Non-pigmented ciliary epithelial cell (primary cell): ENCODE measurements at regions not wholly inside any gene's neighbourhood (a gene's known extent, or its start where the extent isn't known, plus 50 kb on each side); places are given as distances from the start of the nearest gene placed in this dataset.
"Not testable (repeated sequence)": the region's sequence is repeated elsewhere in the genome, so short reads cannot be mapped to it uniquely, and the experiment has no call there.

Experiments used
- DNase-seq: peaks from one replicate; pipeline ENCODE4 v3.0.0-alpha.2; 2010; ENCODE audit warnings: low read depth

- no peak for DNase-seq
These were observed 427.0 kb upstream of the SPTLC3 start for GRCh38 chr20:12581644-12582289.

GRCh38 chr20:12582710-12583109, 426.1 kb upstream of the SPTLC3 start:
- not testable (repeated sequence) for DNase-seq

DNA sequence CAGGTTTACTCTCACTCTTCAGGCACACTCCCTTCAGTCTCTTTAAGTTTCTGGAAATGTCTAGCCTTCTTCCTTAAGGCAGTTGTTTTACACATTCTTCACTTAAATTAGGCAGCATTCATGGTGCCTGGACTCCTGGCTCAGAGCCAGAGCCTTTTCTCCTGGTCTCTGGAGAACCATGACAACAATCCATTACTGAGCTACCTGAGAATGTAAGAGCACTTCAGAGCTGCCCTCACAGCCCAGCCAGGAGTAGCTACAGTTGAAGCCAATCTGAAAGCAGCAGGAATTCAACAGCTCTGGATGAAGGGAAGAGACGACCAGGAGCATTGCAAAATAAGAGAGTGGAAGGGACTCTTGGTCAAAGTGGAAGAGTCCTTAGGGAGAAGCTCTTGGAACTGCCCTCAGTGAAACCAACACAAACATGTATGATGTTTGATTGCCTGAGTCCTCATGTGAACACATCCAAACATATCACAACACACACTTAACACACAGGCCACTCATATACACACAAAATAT, 416.8 kb upstream of the SPTLC3 start:
- no peak for DNase-seq

DNA sequence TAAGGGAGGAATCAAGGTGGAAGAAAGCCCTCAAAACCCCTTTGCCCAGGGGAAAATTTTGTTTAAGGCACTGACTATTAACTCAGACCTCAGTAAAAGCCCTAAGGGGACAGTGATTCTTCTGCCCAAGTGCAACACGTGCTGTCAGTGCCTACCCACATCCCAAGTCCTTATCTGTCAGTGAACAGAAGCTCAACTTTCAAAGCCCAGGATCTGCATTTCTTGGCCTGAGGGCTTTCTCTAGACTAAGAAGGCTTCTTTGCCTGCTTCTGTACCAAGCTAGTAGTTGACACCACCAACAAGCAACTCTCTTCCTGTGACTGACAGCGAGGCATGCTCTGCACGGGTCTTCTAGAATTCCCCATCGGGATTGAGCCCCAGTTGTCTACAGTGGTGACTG, 416.0 kb upstream of the SPTLC3 start:
- DNase-seq, result no peak

DNA sequence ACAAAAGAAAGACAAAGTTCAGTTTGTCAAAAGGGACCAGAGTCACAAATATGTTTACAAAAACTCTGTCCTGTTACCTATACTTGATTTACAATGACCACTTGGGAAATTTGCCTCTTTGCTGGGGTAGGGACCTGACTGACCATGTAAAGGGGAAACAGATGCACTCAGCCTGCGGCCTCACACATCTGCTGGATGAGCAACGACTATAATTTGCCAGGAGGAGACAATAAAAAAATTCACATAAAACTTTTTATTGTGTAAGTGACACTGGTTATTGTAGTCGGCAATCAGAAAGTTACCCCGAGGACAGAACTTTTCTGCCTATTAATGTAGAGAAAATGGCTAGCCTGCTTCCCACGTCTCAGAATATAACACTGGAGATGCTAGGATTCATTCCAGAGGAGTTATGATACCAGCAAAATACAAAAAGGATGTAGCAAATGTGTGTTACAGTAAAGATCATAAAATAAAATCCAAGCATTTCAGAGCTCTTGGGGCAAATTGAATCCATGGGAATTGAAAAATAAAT, 415.4 kb upstream of the SPTLC3 start:
- DNase-seq, result no peak

DNA sequence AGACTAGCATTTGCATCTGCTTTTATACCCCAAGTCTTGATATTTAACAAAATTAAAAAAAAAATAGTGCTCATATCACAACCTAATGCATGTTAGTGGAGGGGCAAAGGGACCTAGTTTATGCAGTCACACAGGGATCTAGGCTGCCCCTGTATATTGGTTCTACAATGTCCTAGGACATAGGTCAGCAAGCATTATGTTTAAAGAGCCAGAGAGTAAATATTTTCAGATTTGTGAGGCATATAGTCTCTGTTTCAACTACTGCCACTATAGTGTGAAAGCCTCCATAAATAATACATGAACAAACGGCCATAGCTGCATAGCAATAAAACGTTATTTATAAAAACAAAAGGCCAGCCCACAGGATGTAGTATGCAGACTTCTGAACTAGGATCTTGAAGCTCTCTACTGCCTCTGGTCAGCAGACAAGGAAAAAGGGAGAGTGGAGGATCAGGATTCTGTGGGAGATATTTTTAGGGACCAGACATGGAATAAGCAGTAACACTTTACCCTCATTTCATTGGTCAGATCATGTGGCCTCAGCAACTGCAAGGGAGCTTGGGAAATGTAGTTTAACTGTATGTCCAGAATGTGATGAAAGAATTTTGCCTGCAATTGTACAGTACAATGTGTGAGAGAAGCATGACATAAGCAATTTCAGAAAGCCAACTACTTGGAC, 414.2 kb upstream of the SPTLC3 start:
- DNase-seq, result no peak

- DNase-seq, result no peak
These were observed 412.9 kb upstream of the SPTLC3 start for GRCh38 chr20:12595841-12596240.

DNA sequence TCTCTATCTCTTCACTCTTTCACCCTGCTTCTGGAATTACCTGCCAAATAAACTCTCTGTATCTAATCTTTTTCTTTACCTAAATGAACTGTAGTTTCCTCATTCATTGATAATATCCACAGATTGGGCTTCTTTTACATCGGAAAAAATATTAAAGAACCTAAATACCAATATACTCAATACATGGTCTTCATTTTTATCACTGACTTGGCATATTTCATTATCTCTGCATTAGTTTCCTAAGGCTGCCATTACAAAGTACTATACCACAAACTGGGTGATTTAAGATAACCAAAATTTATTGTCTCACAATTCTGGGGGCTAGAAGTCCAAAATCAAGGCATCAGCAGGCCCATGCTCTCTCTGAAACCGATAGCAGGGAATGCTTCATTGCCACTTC, 411.9 kb upstream of the SPTLC3 start:
- no peak for DNase-seq

DNA sequence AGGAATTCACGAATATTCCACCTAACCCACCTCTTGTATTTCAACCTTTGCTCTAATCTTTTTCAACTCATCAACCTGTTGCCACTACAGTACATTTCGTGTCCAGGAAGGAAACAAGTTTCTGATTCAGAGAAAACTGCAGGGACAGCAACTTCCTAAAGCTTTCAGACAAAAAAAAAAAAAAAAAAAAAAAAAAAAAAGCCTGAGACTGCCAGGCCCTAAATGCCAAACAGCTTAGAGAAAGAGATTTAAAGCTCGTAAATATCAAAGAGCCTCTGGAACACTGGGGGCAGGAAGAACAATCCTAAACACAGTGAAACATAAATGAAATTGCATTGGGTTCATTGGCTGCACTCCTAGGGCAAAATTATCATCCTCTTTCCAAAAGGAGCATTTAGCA, 411.2 kb upstream of the SPTLC3 start:
- DNase-seq, result no peak

GRCh38 chr20:12598894-12599293, 409.9 kb upstream of the SPTLC3 start:
- no peak for DNase-seq

DNA sequence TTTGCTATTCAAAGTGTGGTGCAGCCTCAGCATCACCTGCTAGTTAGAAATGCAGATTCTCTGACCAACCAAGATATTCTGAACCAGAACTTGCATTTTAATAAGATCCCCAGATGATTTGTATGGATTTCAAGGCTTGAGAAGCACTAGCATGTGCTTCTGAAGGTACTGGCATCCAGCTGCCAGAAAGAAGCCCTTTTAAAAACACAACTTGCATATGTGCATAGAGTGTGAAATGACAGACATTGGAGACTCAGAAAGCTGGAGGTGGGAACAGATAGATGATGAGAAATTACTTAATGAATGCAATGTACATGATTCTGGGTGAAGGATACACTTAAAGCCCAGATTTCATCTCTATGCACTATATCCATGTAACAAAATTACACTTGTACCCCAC, 409.3 kb upstream of the SPTLC3 start:
- no peak for DNase-seq

DNA sequence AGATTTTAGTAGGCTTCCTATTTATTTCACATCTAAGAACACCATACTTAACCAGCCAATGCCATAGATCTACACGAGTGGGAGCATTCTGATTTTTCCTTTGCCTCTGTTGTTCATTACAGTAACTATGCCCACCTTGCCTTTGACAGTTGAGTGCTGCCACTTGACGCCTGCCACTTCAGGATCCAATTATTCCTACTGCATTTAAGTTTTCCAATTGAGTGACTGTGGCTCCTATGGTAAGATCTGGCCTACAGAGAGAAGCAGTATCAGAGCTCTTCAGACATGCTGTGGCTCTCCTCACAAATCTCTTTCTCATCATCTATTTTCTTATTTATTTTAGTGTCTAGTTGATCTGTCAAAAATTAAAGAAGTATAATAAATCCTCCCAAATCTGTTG, 403.0 kb upstream of the SPTLC3 start:
- no peak for DNase-seq

GRCh38 chr20:12610871-12611270, 397.9 kb upstream of the SPTLC3 start:
- DNase-seq, result no peak

- DNase-seq, result no peak
These were observed 394.0 kb upstream of the SPTLC3 start for GRCh38 chr20:12614764-12615163.

DNA sequence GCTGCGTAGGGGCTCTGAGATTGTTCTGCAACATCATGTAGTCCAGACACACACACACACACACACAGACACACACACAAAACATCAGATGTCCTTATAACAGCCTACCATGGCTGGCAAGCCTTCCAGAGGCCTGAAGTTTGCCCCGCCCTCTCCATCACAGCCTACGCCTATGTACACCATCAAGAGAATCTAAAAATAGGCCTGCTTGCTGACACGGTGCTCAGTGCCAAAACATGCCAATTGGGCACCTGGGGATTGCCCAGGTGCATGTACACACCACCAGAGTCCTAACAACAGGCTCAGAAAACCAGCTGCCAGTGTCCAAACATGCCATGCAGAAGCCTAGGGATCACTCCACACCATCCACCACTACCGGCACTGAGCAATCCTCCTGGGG, 391.7 kb upstream of the SPTLC3 start:
- no peak for DNase-seq

- DNase-seq, result no peak
These were observed 384.9 kb upstream of the SPTLC3 start for GRCh38 chr20:12623870-12624269.

DNA sequence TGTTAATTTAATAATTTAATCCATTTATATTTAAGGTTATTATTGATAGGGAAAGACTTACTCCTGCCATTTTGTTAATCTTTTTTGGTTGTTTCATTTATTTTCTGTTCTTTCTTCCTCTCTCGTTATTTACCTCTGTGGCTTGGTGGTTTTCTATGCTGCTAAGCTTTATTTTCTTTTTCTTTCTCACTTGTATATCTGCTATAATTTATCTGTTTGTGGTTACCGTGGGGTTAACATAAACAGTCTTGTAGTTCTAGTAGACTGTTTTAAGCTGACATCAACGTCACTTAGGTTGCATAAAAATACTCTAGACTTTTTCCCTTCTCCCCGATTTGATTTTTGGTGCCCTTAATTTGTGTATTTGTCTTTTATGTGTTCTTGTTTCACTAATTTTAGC, 381.3 kb upstream of the SPTLC3 start:
- DNase-seq, result no peak

DNA sequence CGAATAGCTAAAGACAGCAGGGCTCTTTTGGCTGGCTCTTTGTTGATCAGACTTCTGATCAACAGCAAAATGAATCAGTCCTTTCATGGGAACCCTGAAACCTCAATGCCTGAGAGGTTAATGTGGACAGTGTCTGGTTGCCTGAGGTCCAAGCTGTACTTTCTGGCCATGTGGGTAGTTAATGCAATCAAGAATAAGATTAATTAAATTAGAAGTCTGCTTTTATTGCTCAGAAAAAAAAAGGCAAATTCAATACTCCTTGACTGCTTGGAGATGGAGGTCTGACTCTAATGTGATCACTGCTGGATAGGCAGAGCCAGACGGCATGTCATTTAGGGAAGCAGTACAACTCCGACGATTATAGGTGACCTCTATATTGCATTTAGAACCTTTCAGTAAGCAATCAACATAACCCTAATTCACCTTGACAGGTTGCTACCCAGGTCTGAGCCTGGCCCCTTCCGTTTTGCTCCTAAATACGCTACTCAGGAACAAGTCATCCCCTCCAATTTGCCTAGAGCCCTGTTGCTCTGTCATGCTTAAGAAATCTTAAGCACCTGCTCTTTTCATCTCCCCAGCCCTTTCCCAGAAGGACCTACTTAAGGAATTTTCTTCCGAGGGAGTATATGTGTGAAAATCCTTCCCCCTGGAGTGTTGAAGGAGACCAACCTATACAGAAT, 370.0 kb upstream of the SPTLC3 start:
- no peak for DNase-seq

DNA sequence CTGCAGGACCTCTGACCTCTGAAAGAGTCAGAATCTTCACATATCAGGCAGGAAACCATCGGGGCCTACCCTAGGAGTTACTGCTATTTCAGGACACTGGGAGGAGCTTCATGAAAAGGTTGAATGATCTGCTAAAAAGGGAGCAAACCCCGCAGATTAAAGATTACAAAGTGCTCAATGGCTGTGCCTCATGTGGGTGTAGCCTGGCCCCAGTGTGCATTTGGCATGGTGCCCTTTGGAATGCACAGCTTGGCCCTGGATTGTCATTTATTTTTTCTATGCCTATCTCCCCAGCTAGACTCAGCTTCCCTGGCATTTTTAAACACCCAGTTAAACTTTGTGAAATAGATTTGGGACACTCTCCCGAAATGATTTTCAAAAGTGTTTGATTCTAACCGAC, 368.5 kb upstream of the SPTLC3 start:
- DNase-seq, result no peak

DNA sequence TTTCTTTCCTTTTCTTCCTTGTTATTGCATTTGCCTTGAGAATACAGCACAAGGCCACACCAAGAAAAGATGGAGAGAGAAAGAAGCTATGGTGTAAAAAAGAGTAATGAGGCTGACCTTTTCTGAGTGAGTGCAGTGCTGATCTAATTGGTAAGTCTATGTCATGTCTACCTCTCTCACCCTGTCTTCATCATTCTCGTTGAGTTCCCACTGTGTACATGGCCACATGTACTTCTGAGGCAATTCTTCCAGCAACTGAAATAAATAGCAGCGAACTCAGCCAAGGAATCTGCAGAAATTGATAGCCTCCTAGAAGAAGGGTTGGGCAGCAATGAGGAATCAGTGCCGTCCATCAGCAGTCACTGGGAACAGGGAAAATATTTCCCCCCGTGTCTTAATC, 367.2 kb upstream of the SPTLC3 start:
- no peak for DNase-seq

- DNase-seq, result no peak
These were observed 364.3 kb upstream of the SPTLC3 start for GRCh38 chr20:12644461-12644860.

DNA sequence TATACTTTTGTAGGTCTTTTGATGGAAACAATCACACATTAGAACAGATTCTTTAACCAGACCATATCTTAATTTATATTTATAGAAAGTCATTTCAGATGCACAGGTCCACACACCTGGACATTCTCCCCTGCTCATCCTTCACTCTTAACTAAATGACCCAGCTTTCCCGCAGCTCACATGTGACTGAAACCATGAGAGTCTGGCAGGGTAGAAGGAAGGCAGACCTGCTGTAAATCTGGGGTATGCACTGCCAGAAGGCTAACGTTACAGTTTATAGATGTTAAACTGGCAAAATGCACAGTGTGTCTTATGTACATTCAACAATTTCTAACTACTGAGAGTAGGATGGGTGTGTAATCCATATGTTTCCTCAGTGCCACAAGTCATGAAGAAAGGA, 359.5 kb upstream of the SPTLC3 start:
- DNase-seq, result no peak

DNA sequence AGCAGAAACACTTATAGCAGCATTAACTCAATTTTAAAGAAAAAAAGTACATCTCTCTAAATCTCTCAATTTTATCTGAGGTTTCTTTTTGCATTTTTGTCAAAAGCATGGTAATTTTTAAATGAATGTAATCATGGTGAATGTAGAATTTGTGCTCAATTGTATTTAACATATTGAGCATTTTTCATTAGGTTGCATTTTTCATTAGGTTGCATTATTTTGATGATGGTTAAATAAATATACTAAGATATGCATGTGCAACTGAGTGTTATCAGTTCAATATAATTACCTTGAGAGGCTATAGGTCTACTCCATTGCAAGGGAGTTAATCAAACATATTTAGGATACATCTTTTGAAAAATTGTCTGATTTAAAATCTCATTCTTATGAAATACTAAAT, 355.1 kb upstream of the SPTLC3 start:
- DNase-seq, result no peak
